Limb (tissue), 2 donors: ENCODE measurements at regions not wholly inside any gene's neighbourhood (a gene's known extent, or its start where the extent isn't known, plus 50 kb on each side); places are given as distances from the start of the nearest gene placed in this dataset.

ENCODE experiments used
- DNase-seq, 2 donors: peaks; one replicate each; pipeline ENCODE4 v3.0.0-alpha.2; 2016; ENCODE audit errors: extremely low spot score in 2 of 2

- no peak for DNase-seq
Measured at GRCh38 chr13:31049083-31049482, 112.6 kb downstream of the HSPH1 start.

- DNase-seq = no peak
Measured at GRCh38 chr13:31048521-31048920, 113.2 kb downstream of the HSPH1 start.

- DNase-seq = peak; percentile 62 to 71
Measured at GRCh38 chr13:31046711-31047279, 114.3 kb downstream of the TEX26 start.

- no peak for DNase-seq
Measured at GRCh38 chr13:31045286-31046081, 113.0 kb downstream of the TEX26 start.

- DNase-seq = peak; percentile 84 to 89
Measured at GRCh38 chr13:31044364-31045285, 112.2 kb downstream of the TEX26 start.

- no peak for DNase-seq
Measured at GRCh38 chr13:31043957-31044356, 111.5 kb downstream of the TEX26 start.

GRCh38 chr13:31042481-31043165 lies 110.2 kb downstream of the TEX26 start:
- DNase-seq = no peak

- DNase-seq = no peak
Measured at GRCh38 chr13:31042049-31042448, 109.6 kb downstream of the TEX26 start.

- no peak for DNase-seq
Measured at GRCh38 chr13:31038834-31039552, 106.5 kb downstream of the TEX26 start.

GRCh38 chr13:31037874-31038500 lies 105.5 kb downstream of the TEX26 start:
- no peak for DNase-seq

GRCh38 chr13:31036731-31037695 lies 104.6 kb downstream of the TEX26 start:
- DNase-seq = no peak

GRCh38 chr13:31035185-31035965 lies 102.9 kb downstream of the TEX26 start:
- DNase-seq = peak in 1 of 2 donors; percentile 67

- no peak for DNase-seq
Measured at GRCh38 chr13:31032528-31033113, 100.2 kb downstream of the TEX26 start.

- no peak for DNase-seq
Measured at GRCh38 chr13:31031482-31031881, 99.0 kb downstream of the TEX26 start.

- DNase-seq = no peak
Measured at GRCh38 chr13:31029102-31029501, 96.6 kb downstream of the TEX26 start.

- DNase-seq = no peak
Measured at GRCh38 chr13:31027136-31027535, 94.7 kb downstream of the TEX26 start.
